PFSK-1 (cell line): ENCODE measurements at regions not wholly inside any gene's neighbourhood (a gene's known extent, or its start where the extent isn't known, plus 50 kb on each side); places are given as distances from the start of the nearest gene placed in this dataset.

Experiments
- FOXP2 ChIP-seq: optimal IDR thresholded peaks from 2 replicates; pipeline ENCODE3; 2011; ENCODE audit warnings: borderline replicate concordance, control low read depth, inconsistent platforms; ENCODE audit not compliant: insufficient read depth; ENCODE audit errors: extremely low read length, extremely low read depth
- POLR2AphosphoS5 ChIP-seq: IDR thresholded peaks from 2 replicates; pipeline ENCODE4 v1.6.1; 2012; ENCODE audit warnings: low read depth, mild to moderate bottlenecking, control low read depth, low read length, moderate library complexity
- REST ChIP-seq, 2 experiments: IDR thresholded peaks; 2 replicates each; pipeline versions ENCODE4 v1.6.1 to v1.8.0; 2011 to 2012; ENCODE audit warnings: low read depth in 2 of 2, low read length in 2 of 2, control low read depth in 1 of 2, inconsistent platforms in 1 of 2, mild to moderate bottlenecking in 1 of 2, moderate library complexity in 1 of 2; ENCODE audit not compliant: insufficient read depth in 1 of 2
- SIN3A ChIP-seq: IDR thresholded peaks from 2 replicates; pipeline ENCODE4 v1.6.1; 2012; ENCODE audit warnings: mild to moderate bottlenecking, low read length, moderate library complexity, borderline replicate concordance; ENCODE audit not compliant: insufficient read depth
- TAF1 ChIP-seq: IDR thresholded peaks from 2 replicates; pipeline ENCODE4 v1.6.1; 2012; ENCODE audit warnings: low read length, control low read depth, borderline replicate concordance; ENCODE audit not compliant: insufficient read depth

GRCh38 chr19:28913626-28914025 lies 299.3 kb downstream of the UQCRFS1 start:
- TF ChIP-seq TAF1 = no peak
- no peak for TF ChIP-seq FOXP2
- TF ChIP-seq POLR2AphosphoS5 = no peak
- TF ChIP-seq REST (IDR thresholded peaks at IDR 0.05; ENCODE audit: insufficient read depth in 1 of 2, low read depth in 2 of 2, low read length in 2 of 2) = no peak
- no peak for TF ChIP-seq SIN3A

DNA sequence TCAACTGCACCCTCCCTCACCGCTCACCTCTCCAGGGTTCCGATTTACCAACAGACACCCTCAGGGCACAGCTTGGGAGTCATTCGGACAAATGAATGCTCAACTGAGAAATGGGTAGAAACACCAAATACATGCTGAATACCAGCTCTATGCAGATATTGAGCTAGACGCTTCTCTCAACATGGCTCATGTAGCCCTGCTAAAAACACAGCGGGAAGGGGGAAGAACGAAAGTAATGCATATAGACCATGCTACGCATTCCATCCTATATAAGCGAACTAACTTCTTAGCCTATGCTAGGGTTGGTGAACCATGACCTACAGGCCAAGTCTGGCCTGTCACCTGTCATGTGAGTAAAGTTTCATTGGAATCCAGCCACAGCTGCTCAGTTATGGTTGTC lies 304.0 kb downstream of the UQCRFS1 start:
- TF ChIP-seq SIN3A (no peak), TAF1 (no peak)

DNA sequence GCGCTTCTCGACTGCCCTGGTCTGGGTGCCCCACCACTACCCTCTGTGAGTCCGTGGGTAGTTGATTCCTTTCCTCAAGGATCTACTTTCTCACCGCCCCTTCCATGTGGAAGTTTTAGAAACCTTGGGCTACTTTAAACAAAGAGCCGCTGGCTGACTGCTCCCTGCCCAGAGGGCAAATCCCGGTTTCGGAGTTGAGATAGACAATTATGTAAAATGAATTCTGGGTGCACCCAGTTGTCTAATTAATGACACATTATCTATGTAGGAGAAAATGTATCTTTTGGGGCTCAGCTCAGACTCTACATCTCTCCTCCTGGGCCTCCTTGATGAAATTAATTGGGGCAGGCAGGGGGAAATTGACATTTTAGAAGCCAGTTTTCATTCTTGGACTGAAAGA lies 305.4 kb downstream of the UQCRFS1 start:
- TF ChIP-seq TAF1 = no peak
- no peak for TF ChIP-seq REST (IDR thresholded peaks at IDR 0.05; ENCODE audit: insufficient read depth in 1 of 2, low read depth in 2 of 2, low read length in 2 of 2)
- no peak for TF ChIP-seq SIN3A
- no peak for TF ChIP-seq POLR2AphosphoS5
- TF ChIP-seq FOXP2 = no peak

DNA sequence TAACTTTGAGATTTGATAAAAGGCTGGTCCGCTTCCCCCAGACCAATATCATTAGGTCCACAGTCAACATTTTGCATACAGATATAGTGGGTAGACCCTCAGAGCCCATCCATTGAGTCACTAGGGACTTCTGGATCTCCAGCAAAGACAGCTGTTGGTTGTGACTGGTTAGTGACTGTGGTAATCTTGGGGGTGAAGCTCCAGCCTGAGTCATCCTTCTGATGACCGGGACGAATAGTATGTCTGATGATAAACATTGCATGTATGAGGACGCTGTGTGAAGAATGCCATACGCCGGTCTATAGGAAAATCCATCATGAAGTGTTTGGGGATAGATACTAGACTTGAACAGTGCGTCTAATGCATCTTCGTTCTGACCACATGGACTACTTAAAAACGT lies 307.0 kb downstream of the UQCRFS1 start:
- no peak for TF ChIP-seq TAF1
- no peak for TF ChIP-seq POLR2AphosphoS5
- TF ChIP-seq SIN3A = no peak
- no peak for TF ChIP-seq REST (IDR thresholded peaks at IDR 0.05; ENCODE audit: insufficient read depth in 1 of 2, low read depth in 2 of 2, low read length in 2 of 2)
- no peak for TF ChIP-seq FOXP2

DNA sequence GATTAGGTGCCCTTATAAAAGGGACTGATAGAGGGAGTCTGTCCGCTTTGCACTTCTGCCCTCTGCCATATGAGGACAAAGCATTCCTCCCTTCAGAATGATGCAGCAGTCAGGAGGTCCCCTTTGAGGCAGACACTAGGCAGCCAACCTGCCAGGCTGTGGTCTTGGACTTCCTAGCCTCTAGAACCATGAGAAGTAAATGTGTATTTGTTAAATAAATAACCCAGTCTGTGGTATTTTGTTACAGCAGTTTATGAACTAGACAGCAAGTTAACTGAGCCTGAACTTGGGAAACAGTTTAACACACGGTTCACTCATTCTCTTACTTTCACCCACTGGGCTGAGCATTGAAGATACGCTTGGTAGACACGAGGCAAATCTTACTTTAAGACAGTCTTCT lies 313.2 kb downstream of the UQCRFS1 start:
- TF ChIP-seq POLR2AphosphoS5 (no peak), TAF1 (no peak), REST (IDR thresholded peaks at IDR 0.05; ENCODE audit: insufficient read depth in 1 of 2, low read depth in 2 of 2, low read length in 2 of 2) (no peak), SIN3A (no peak), FOXP2 (no peak)
